Type B pancreatic cell (in vitro differentiated cells): ENCODE measurements at regions not wholly inside any gene's neighbourhood (a gene's known extent, or its start where the extent isn't known, plus 50 kb on each side); places are given as distances from the start of the nearest gene placed in this dataset.
A peak's percentile ranks its signal among the peaks of the same experiment; 100 is the strongest.

ENCODE experiments used
- DNase-seq: peaks from one replicate; pipeline ENCODE4 v3.0.0; 2021; ENCODE audit warnings: mixed read lengths; ENCODE audit not compliant: unreplicated experiment; ENCODE audit errors: extremely low spot score
- H3K27ac Mint-ChIP-seq: 2 replicates; pipeline ENCODE4 v1.8.0; 2021; ENCODE audit warnings: mild to moderate bottlenecking, mixed read lengths
- H3K27me3 Mint-ChIP-seq: 2 replicates; pipeline ENCODE4 v1.8.0; 2021; ENCODE audit warnings: mixed read lengths
- H3K36me3 Mint-ChIP-seq: 2 replicates; pipeline ENCODE4 v1.8.0; 2021; ENCODE audit warnings: mixed read lengths
- H3K4me1 Mint-ChIP-seq: one replicate; pipeline ENCODE4 v1.8.0; 2021; ENCODE audit warnings: mixed read lengths; ENCODE audit not compliant: unreplicated experiment
- H3K4me3 Mint-ChIP-seq: 2 replicates; pipeline ENCODE4 v1.8.0; 2021; ENCODE audit warnings: mild to moderate bottlenecking, mixed read lengths
- H3K9me3 Mint-ChIP-seq: 2 replicates; pipeline ENCODE4 v1.8.0; 2021; ENCODE audit warnings: mixed read lengths
- TF ChIP-seq, protein P1 (sequence below): fragments of 200-600 bp; sonication (generic); conservative IDR thresholded peaks from 2 replicates; pipeline ENCODE4 v1.5.0; 2021; ENCODE audit warnings: antibody characterized with exemption, mild to moderate bottlenecking

DNA sequence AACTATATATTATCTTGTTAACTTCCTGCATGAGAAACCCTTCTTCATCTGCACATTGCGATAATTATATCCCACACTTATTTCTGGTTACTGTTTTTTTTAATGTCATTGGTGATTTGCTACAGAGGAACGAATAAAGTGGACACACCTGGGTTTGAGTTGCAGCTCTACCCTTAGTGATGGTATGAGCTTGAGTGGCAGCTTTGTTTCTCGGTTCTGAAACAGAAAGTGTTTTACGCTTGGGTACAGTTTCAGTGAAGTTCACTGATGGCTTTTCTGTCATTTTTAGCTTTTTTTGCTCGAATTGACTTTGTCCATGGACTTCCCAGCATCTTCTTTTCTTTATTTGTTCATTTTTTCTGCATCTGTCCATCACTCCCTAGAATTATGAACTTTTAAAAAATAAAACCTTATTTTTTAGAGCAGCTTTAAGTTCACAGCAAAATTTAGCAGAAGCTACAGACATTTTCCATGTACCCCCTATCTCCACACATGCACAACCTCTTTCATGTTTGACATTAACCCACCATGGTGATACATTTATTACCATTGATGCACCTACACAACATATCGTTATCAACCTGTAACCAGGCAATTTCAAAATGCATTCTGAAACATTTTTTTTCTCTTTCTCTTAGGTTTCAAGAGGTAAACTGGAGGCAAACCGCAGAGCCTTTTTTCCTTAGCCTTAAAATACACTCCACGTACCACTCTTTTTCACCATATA is 1041.6 kb upstream of the PRKX start:
- DNase-seq: no peak
- no peak overlapping the region for H3K27ac Mint-ChIP-seq

DNA sequence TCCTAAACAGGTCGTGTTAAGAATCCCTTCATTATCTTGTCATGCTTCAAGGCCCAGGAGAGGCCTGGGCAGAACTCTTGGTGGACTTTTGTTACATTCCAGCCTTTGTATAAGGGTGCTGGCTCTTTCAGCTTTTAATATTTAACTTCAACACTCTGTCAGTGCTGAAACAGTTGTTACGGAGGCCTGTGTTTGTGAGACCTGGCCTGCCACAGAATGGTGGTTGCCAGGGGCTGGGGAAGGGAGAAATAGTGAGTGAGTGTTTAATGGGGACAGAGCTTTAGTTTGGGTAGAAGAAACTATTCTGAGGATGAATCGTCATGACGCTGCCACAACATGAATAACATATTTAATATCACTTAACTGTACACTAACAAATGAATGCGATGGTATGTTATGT is 1027.6 kb upstream of the PRKX start:
- H3K4me1 Mint-ChIP-seq: peaks cover 5% of the 10 kb centered on the region
- peaks cover 4% of the 10 kb centered on the region for H3K9me3 Mint-ChIP-seq
- no peak for DNase-seq
- peak overlapping the region; percentile 25 for H3K27ac Mint-ChIP-seq
- H3K36me3 Mint-ChIP-seq: no peaks in the 10 kb centered on the region
- H3K27me3 Mint-ChIP-seq: no peaks in the 10 kb centered on the region
- TF ChIP-seq, protein P1, sequence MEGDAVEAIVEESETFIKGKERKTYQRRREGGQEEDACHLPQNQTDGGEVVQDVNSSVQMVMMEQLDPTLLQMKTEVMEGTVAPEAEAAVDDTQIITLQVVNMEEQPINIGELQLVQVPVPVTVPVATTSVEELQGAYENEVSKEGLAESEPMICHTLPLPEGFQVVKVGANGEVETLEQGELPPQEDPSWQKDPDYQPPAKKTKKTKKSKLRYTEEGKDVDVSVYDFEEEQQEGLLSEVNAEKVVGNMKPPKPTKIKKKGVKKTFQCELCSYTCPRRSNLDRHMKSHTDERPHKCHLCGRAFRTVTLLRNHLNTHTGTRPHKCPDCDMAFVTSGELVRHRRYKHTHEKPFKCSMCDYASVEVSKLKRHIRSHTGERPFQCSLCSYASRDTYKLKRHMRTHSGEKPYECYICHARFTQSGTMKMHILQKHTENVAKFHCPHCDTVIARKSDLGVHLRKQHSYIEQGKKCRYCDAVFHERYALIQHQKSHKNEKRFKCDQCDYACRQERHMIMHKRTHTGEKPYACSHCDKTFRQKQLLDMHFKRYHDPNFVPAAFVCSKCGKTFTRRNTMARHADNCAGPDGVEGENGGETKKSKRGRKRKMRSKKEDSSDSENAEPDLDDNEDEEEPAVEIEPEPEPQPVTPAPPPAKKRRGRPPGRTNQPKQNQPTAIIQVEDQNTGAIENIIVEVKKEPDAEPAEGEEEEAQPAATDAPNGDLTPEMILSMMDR: no peak
- peak overlapping the region; percentile 10 for H3K4me3 Mint-ChIP-seq

More for the DNA sequence above, 1041.6 kb upstream of the PRKX start:
- Mint-ChIP-seq H3K9me3 (no peaks in the 10 kb centered on the region), H3K36me3 (no peaks in the 10 kb centered on the region), H3K4me1 (no peaks in the 10 kb centered on the region), H3K27me3 (no peaks in the 10 kb centered on the region), H3K4me3 (no peak overlapping the region)
- TF ChIP-seq, protein P1: no peak

DNA sequence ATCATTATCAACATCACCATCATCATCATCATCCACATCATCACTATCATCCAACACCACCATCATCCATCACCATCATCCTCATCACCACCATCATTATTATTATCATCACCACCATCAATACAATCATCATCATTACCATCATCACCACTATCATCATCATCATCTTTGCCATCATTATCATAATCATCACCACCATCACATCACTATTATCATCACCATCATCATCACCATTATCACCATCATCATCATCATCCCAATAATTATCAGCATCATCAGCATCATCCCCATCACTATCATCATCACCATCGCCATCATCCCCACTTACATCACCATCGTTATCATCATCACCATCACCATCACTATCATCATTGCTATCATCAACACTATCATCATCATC is 1021.9 kb upstream of the PRKX start:
- Mint-ChIP-seq H3K27me3 (no peaks in the 10 kb centered on the region), H3K4me3 (no peak overlapping the region), H3K4me1 (no peaks in the 10 kb centered on the region), H3K9me3 (peaks cover 5% of the 10 kb centered on the region), H3K36me3 (no peaks in the 10 kb centered on the region), H3K27ac (no peak overlapping the region)
- no peak for DNase-seq
- TF ChIP-seq, protein P1: no peak

DNA sequence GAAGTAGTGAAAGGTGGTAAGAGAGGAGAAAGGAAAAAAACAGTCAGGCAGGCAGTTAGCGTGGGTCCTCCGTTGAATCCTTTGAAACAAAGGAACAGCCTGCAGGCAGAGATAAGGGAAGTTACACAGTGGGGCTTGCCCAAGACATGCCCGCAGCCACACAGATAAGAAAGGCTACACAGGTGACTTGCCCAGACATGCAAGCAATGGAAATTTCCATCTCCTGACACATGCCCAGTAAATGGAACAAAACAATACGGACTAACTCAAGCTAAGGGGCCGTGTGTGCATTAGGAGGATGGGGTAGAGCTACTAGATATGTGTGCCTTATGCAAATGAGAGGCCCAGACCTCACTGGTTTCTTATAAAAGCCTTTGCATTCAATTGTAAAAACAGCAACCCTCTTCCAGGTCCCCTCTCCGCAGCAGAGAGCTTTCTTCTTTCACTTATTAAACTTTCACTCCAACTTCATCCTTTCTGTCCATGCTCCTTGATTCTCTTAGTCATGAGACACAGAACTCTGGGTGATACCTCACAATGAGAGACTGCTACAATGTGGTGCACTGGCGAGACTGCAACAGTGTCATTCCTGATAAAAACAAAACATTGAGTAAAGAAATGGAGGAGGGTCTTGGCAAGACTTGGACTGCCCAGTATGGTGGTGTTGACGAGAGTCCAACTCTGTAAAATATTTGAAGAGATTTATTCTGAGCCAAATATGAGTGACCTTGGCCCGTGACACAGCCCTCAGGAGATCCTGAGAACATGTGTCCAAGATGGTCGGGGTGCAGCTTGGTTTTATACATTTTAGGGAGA is 997.4 kb upstream of the PRKX start:
- H3K4me3 Mint-ChIP-seq: peak overlapping the region; percentile 56
- H3K4me1 Mint-ChIP-seq: peaks cover 22% of the 10 kb centered on the region
- DNase-seq: no peak
- peaks cover 13% of the 10 kb centered on the region for H3K9me3 Mint-ChIP-seq
- H3K36me3 Mint-ChIP-seq: peaks cover 12% of the 10 kb centered on the region
- TF ChIP-seq, protein P1: no peak
- H3K27me3 Mint-ChIP-seq: no peaks in the 10 kb centered on the region
- H3K27ac Mint-ChIP-seq: peak overlapping the region; percentile 97

DNA sequence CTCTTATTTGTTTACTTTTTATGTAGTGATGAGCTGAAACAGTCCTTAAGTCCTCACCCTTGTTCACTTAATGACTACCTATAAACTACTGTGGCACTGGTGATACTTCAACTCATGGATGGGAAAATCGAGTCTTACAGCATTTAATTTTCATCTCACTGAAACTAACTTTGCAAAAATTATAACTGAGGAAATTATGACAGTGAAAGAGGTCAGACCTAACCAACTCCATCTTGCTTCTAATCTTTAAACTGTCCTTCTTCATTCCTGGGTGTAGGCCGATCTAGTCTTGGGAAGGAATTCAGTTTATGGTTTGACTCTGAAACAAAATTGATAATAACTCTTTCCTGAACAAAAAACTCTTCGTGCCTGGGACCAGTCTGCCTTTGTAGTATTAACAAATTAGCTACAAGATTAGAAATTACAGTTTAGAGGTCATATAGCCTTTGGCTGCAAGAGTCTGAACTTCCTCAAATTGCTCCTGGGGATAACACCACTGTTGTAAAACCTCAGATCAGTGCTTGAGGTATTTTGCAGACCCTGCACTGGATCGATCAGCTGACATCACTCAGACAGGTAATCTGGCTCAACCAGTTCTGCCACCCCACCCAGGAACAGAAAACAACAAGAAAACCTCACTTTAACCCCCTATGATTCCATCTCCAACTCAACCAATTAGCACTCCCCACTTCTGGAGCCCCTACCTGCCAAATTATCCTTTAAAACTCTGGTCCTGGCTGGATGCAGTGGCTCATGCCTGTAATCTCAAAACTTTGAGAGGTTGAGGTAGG is 995.7 kb upstream of the PRKX start:
- DNase-seq: no peak
- Mint-ChIP-seq H3K4me3 (peak overlapping the region; percentile 61), H3K27me3 (no peaks in the 10 kb centered on the region), H3K9me3 (peaks cover 9% of the 10 kb centered on the region), H3K36me3 (peaks cover 12% of the 10 kb centered on the region), H3K4me1 (peaks cover 22% of the 10 kb centered on the region), H3K27ac (peak overlapping the region; percentile 97)
- TF ChIP-seq, protein P1: no peak
